Pancreas (tissue), 10 donors: ENCODE measurements at regions not wholly inside any gene's neighbourhood (a gene's known extent, or its start where the extent isn't known, plus 50 kb on each side); places are given as distances from the start of the nearest gene placed in this dataset.
A peak's percentile ranks its signal among the peaks of the same experiment; 100 is the strongest.
"Not testable (repeated sequence)": the region's sequence is repeated elsewhere in the genome, so short reads cannot be mapped to it uniquely, and the experiment has no call there.

ENCODE experiments used
- ATAC-seq, 4 donors: fragments of 200-7000 bp; cut with Tn5 transposase; one replicate each; pipeline versions ENCODE4 v1.8.0 to v1.9.1; 2020; ENCODE audit warnings: mild to moderate bottlenecking in 4 of 4, moderate library complexity in 4 of 4
- DNase-seq, 6 donors: peaks; one replicate each; pipeline ENCODE4 v3.0.0-alpha.2; 2020
- FAIRE-seq: peaks from 2 replicates; lab custom pipeline; 2012; peaks lifted over from hg19 to GRCh38; lab: Jason Lieb, UNC
- H3K27ac ChIP-seq, 4 donors: fragments of 200-600 bp; sonication (generic); 1 replicate in 3 of 4; 2 replicates in 1 of 4; pipeline versions ENCODE4 v1.5.0 to v1.8.0; 2020
- H3K27me3 ChIP-seq, 4 donors: fragments of 200-600 bp; one replicate each; pipeline ENCODE4 v1.8.0; 2021
- H3K36me3 ChIP-seq, 3 donors: fragments of 200-600 bp; sonication (generic) in 1 of 3; one replicate each; pipeline versions ENCODE4 v1.5.0 to v1.8.0; 2020 to 2021
- H3K4me1 ChIP-seq, 3 donors: fragments of 200-600 bp; one replicate each; pipeline ENCODE4 v1.8.0; 2021
- H3K4me3 ChIP-seq, 4 donors: fragments of 200-600 bp; sonication (generic) in 2 of 4; one replicate each; pipeline versions ENCODE4 v1.5.0 to v1.8.0; 2020 to 2021
- H3K9me3 ChIP-seq, 4 donors: fragments of 200-600 bp; one replicate each; pipeline ENCODE4 v1.8.0; 2021
- WGBS, 2 donors: extraction: QIAGEN DNeasy Blood & Tissue Kit; methylation state at CpG; one replicate each; pipeline ENCODE4 v1.1.7; 2013; 5-methylcytosine and 5-hydroxymethylcytosine counted together
- intact Hi-C, 3 donors: fragments of 100-400 bp; cut with DNase I; formaldehyde crosslinking; loops; one replicate each; pipeline versions ENCODE4 v1.11.1 to v1.14.2; 2022
- TF ChIP-seq, protein P1 (sequence below), 4 donors: fragments of 200-600 bp; sonication (generic) in 3 of 4; IDR thresholded peaks; one replicate each; pipeline versions ENCODE4 v1.5.0 to v1.8.0; 2021; ENCODE audit warnings: antibody characterized with exemption in 4 of 4
- donor health status: healthy with polysubstance abuse.
- donor health status: DM: no; HTN: no; CAD: no; lungs with moderate emphysema.
- donor health status: DM: no; HTN: no; CAD: no.
- donor health status: control.
- donor health status: control.
- donor health status: Bipolar disorder and iron deficiency.
- donor health status: DM: yes; HTN: yes; CAD: no.
- donor health status: DM: no; HTN: no; CAD: no.
- donor health status: DM: no; HTN: no; CAD: no.
- donor health status: DM: yes; HTN: yes; CAD: no.

DNA sequence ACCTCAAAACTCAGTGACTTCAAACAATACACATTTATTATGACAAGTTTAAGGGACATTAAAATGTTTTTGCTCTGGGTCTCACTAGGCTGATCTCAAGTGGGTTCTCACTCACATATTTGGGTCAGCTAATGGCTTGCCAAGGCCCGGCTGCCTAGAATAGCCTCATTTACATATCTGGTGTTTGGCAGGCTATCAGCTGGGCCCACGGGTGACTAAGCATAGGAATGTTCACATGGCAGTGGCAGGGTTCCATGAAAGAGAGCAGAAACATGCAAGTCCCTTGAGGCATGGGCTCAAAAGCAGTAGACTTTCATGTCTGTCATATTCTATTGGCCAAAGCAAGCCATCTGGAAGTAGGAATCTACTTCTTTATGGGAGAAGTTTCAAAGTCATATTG is 492.6 kb downstream of the KCNT2 start:
- WGBS, 2 donors: 0 to 6% methylated on average over 2 of the region's 2 CpGs
- DNase-seq: peak in 3 of 6 donors; percentile 5 to 40 (median 28)
- Histone ChIP-seq H3K4me3 (no peak overlapping the region), H3K4me1 (no peaks in the 10 kb centered on the region), H3K27me3 (no peaks in the 10 kb centered on the region), H3K9me3 (no peaks in the 10 kb centered on the region), H3K36me3 (no peaks in the 10 kb centered on the region), H3K27ac (no peak overlapping the region)
- no peak for FAIRE-seq
- intact Hi-C loops: no loop called here
- TF ChIP-seq, protein P1, sequence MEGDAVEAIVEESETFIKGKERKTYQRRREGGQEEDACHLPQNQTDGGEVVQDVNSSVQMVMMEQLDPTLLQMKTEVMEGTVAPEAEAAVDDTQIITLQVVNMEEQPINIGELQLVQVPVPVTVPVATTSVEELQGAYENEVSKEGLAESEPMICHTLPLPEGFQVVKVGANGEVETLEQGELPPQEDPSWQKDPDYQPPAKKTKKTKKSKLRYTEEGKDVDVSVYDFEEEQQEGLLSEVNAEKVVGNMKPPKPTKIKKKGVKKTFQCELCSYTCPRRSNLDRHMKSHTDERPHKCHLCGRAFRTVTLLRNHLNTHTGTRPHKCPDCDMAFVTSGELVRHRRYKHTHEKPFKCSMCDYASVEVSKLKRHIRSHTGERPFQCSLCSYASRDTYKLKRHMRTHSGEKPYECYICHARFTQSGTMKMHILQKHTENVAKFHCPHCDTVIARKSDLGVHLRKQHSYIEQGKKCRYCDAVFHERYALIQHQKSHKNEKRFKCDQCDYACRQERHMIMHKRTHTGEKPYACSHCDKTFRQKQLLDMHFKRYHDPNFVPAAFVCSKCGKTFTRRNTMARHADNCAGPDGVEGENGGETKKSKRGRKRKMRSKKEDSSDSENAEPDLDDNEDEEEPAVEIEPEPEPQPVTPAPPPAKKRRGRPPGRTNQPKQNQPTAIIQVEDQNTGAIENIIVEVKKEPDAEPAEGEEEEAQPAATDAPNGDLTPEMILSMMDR (IDR thresholded peaks at IDR 0.05): no peak
- ATAC-seq: peak in 2 of 4 donors; percentile 37 to 40

DNA sequence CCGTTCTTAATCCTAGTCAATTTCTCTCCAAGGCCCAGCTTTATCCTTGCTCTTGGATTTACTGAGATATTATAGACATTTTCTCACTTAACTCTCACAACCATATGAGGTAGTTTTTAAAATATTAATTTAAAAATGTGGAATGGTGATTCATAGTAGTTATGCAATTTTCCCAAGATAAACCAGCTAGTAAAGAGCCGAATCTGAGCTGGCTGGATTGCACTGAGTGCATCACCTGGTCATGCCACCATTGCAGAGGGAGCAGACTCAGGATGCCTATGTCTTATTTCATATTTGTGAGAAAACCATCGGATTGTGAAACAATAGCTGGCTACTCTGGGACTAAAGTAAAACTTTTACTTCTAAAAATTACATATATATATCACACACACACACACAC is 494.0 kb downstream of the KCNT2 start:
- ATAC-seq (no peak), FAIRE-seq (no peak), DNase-seq (no peak)
- intact Hi-C loops: no loop called here
- Histone ChIP-seq H3K4me3 (no peak overlapping the region), H3K9me3 (no peaks in the 10 kb centered on the region), H3K36me3 (no peaks in the 10 kb centered on the region), H3K27me3 (no peaks in the 10 kb centered on the region), H3K27ac (no peak overlapping the region), H3K4me1 (no peaks in the 10 kb centered on the region)
- TF ChIP-seq, protein P1 (IDR thresholded peaks at IDR 0.05): no peak
- 52 to 75% methylated on average over 3 of the region's 3 CpGs for WGBS, 2 donors

DNA sequence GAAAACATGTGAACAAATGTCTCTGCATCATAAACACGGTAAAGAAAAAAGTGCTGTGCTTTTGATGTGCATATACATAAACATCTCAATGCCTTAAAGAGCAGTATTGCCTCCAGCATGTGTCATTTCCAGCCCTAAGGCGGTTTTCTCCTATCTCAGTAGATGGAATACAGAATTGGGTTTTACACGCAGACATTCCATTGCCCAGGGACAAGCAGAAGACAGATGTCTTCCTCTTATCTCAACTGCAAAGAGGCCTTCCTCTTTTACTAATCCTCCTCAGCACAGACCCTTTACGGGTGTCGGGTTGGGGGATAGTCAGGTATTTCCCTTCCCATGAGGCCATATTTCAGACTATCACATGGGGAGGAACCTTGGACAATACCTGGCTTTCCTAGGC is 499.2 kb downstream of the KCNT2 start:
- H3K9me3 ChIP-seq, H3K4me3 ChIP-seq, FAIRE-seq, DNase-seq, H3K36me3 ChIP-seq, intact Hi-C loops, H3K4me1 ChIP-seq, H3K27me3 ChIP-seq, H3K27ac ChIP-seq, ATAC-seq: not testable (repeated sequence)
- 57 to 70% methylated on average over 5 of the region's 5 CpGs for WGBS, 2 donors

DNA sequence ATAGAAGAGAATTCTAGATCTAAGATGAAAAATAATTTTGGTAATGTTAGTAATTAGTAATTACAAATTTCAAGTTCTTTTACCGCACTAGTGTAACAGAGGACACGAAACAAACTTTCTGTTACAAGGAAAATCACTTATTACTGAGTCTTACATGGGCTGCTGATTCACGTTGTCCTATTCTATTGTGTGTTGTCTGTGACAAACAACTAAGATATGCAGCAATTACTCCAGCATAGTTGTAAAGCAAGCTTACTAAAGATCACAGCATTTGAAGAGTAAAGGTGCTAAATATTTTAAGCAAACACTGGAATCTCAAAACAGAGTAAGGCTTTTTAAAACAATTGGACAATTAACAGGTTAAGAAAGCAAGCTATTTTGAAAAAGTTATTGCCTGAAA is 502.3 kb downstream of the KCNT2 start:
- Histone ChIP-seq H3K4me1 (no peaks in the 10 kb centered on the region), H3K4me3 (no peak overlapping the region), H3K36me3 (no peaks in the 10 kb centered on the region), H3K27me3 (no peaks in the 10 kb centered on the region), H3K9me3 (no peaks in the 10 kb centered on the region), H3K27ac (no peak overlapping the region)
- ATAC-seq (no peak), FAIRE-seq (no peak), DNase-seq (no peak)
- TF ChIP-seq, protein P1 (IDR thresholded peaks at IDR 0.05): no peak
- 49 to 57% methylated on average over 3 of the region's 3 CpGs for WGBS, 2 donors
- intact Hi-C loops: no loop called here

DNA sequence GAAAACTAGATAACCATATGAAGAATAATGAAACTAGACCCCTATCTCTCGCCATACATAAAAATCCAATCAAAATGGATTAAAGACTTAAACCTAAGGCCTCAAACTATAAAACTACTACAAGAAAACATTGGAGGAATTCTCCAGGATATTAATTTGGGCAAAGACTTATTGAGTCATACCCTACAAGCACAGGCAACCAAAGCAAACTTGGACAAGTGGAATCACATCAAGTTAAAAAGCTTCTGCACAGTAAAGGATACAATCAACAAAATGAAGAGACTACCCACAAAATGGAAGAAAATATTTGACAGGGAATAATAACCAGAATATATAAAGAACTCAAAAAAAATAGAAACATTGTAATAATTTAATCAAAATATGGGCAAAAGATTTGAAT is 505.4 kb downstream of the KCNT2 start:
- H3K4me3 ChIP-seq: no peak overlapping the region
- no peak overlapping the region for H3K27ac ChIP-seq
- 28 to 56% methylated on average over 1 of the region's 1 CpG for WGBS, 2 donors
- DNase-seq (no peak), ATAC-seq (no peak), FAIRE-seq (no peak)
- H3K9me3 ChIP-seq: no peaks in the 10 kb centered on the region
- no peaks in the 10 kb centered on the region for H3K27me3 ChIP-seq
- no peaks in the 10 kb centered on the region for H3K36me3 ChIP-seq
- H3K4me1 ChIP-seq: no peaks in the 10 kb centered on the region
- intact Hi-C loops: no loop called here
- TF ChIP-seq, protein P1 (IDR thresholded peaks at IDR 0.05): no peak

DNA sequence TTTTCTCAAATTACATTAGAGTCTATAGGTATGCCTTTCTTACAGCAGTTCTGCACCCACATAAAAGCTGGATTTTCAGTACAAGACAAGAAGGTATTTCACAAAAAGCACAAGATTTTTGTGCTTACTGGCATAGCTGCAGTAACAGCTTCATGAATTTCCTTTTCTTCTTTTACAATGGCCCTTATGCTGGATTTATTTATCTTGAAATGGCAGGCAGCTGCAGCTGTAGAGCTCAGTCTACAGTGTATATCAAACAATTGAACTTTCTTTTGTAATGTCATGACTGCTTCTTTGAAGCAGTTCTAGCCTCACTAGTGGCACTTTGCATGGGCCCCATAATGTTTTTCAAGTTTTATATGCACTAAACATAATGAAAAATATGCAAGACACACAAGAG is 510.2 kb downstream of the KCNT2 start:
- no peaks in the 10 kb centered on the region for H3K4me1 ChIP-seq
- no peaks in the 10 kb centered on the region for H3K9me3 ChIP-seq
- intact Hi-C loops: no loop called here
- no peaks in the 10 kb centered on the region for H3K36me3 ChIP-seq
- no peak for ATAC-seq
- no peak overlapping the region for H3K27ac ChIP-seq
- TF ChIP-seq, protein P1 (IDR thresholded peaks at IDR 0.05): no peak
- no peak for DNase-seq
- FAIRE-seq: no peak
- no peaks in the 10 kb centered on the region for H3K27me3 ChIP-seq
- H3K4me3 ChIP-seq: no peak overlapping the region
